H1 (cell line): ENCODE measurements at regions not wholly inside any gene's neighbourhood (a gene's known extent, or its start where the extent isn't known, plus 50 kb on each side); places are given as distances from the start of the nearest gene placed in this dataset.

Experiments used
- CTCF ChIA-PET: fragments of 300-600 bp; sonication (Branson Sonifier 250); formaldehyde crosslinking; loops from one replicate; lab custom pipeline; 2021; ENCODE audit not compliant: partially characterized antibody; lab: Charles Lee
- POLR2A ChIA-PET: fragments of 300-600 bp; sonication (Branson Sonifier 250); formaldehyde crosslinking; loops from one replicate; lab custom pipeline; 2021; ENCODE audit warnings: inconsistent platforms; ENCODE audit not compliant: partially characterized antibody; lab: Charles Lee
- DNase-seq, 2 experiments: peaks; one replicate each; pipeline versions ENCODE4 v3.0.0 to v3.0.0-alpha.2; 2010 to 2022; ENCODE audit warnings: low spot score in 2 of 2, low read depth in 1 of 2, mixed read lengths in 1 of 2
- FAIRE-seq: peaks from 2 replicates; lab custom pipeline; 2011; peaks lifted over from hg19 to GRCh38; lab: Jason Lieb, UNC
- H2AFZ ChIP-seq: 2 replicates; pipeline ENCODE4 v1.8.1; 2012; ENCODE audit warnings: low read length, inconsistent platforms
- H2AK5ac ChIP-seq: 2 replicates; pipeline ENCODE4 v1.6.1; 2013; ENCODE audit warnings: low read depth, low read length
- H2BK120ac ChIP-seq: replicated peaks from 2 replicates; pipeline ENCODE3; 2013; ENCODE audit warnings: low read depth, low read length, inconsistent platforms
- H2BK12ac ChIP-seq: 2 replicates; pipeline ENCODE4 v1.6.1; 2013; ENCODE audit warnings: low read depth, low read length
- H2BK15ac ChIP-seq: 2 replicates; pipeline ENCODE4 v1.6.1; 2013; ENCODE audit warnings: low read length
- H2BK20ac ChIP-seq: 2 replicates; pipeline ENCODE4 v1.6.1; 2013; ENCODE audit warnings: low read length
- H2BK5ac ChIP-seq: 2 replicates; pipeline ENCODE4 v1.6.1; 2013; ENCODE audit warnings: low read depth, low read length
- H3K14ac ChIP-seq: 2 replicates; pipeline ENCODE4 v1.6.1; 2013; ENCODE audit warnings: inconsistent platforms; ENCODE audit not compliant: insufficient read length
- H3K18ac ChIP-seq: 2 replicates; pipeline ENCODE4 v1.6.1; 2013; ENCODE audit warnings: low read length; ENCODE audit errors: extremely low read depth
- H3K23ac ChIP-seq: 2 replicates; pipeline ENCODE4 v1.6.1; 2013; ENCODE audit warnings: inconsistent platforms; ENCODE audit not compliant: insufficient read length
- H3K23me2 ChIP-seq: 2 replicates; pipeline ENCODE4 v1.6.1; 2013; ENCODE audit warnings: low read depth, low read length
- H3K27ac ChIP-seq: 2 replicates; pipeline ENCODE4 v1.6.1; 2011; ENCODE audit warnings: low read depth, low read length, inconsistent platforms
- H3K27me3 ChIP-seq, 4 experiments: replicated peaks in 1 of 4; 1 replicate in 1 of 4; 2 replicates in 3 of 4; pipeline versions ENCODE4 v1.6.1 to v1.8.1; 2011 to 2013; ENCODE audit warnings: low read length in 3 of 4, mild to moderate bottlenecking in 3 of 4, inconsistent platforms in 2 of 4, mixed read lengths in 2 of 4, moderate library complexity in 1 of 4; ENCODE audit not compliant: control insufficient read depth in 3 of 4, insufficient read depth in 3 of 4; ENCODE audit errors: extremely low read depth in 1 of 4
- H3K36me3 ChIP-seq, 4 experiments: 2 replicates each; pipeline versions ENCODE4 v1.6.1 to v1.8.1; 2011 to 2013; ENCODE audit warnings: mild to moderate bottlenecking in 4 of 4, low read length in 3 of 4, moderate library complexity in 2 of 4, control low read depth in 1 of 4, inconsistent platforms in 1 of 4; ENCODE audit not compliant: insufficient read depth in 4 of 4, control insufficient read depth in 2 of 4
- H3K4ac ChIP-seq: replicated peaks from 2 replicates; pipeline ENCODE3; 2013; ENCODE audit warnings: low read length, low read depth, mixed read lengths, inconsistent platforms; ENCODE audit not compliant: insufficient read length
- H3K4me1 ChIP-seq, 4 experiments: replicated peaks in 1 of 4; 1 replicate in 1 of 4; 2 replicates in 3 of 4; pipeline versions ENCODE4 v1.6.1 to v1.8.1; 2011 to 2013; ENCODE audit warnings: low read length in 3 of 4, inconsistent platforms in 2 of 4, mixed read lengths in 1 of 4; ENCODE audit not compliant: insufficient read depth in 4 of 4, control insufficient read depth in 3 of 4
- H3K4me2 ChIP-seq, 2 experiments: 2 replicates each; pipeline versions ENCODE4 v1.6.1 to v1.8.1; 2011 to 2013; ENCODE audit warnings: low read depth in 2 of 2, low read length in 2 of 2, control low read depth in 1 of 2, inconsistent platforms in 1 of 2, mild to moderate bottlenecking in 1 of 2; ENCODE audit not compliant: insufficient read depth in 1 of 2
- H3K4me3 ChIP-seq, 4 experiments: fragments of 200-600, 300-600 bp in 1 of 4; sonication (generic), shearing (Covaris generic), sonication (Bioruptor Twin) in 1 of 4; 2 replicates each; pipeline versions ENCODE4 v1.5.1 to v1.8.1; 2011 to 2016; ENCODE audit warnings: low read length in 4 of 4, low read depth in 3 of 4, control low read depth in 2 of 4, inconsistent platforms in 2 of 4, mild to moderate bottlenecking in 2 of 4, mixed read lengths in 1 of 4, moderate library complexity in 1 of 4; ENCODE audit not compliant: insufficient read depth in 2 of 4; ENCODE audit errors: extremely low read depth in 1 of 4
- H3K56ac ChIP-seq: replicated peaks from 2 replicates; pipeline ENCODE3; 2013; ENCODE audit warnings: low read depth, mild to moderate bottlenecking, mixed read lengths, low read length, inconsistent platforms; ENCODE audit not compliant: insufficient read length
- H3K79me1 ChIP-seq: 2 replicates; pipeline ENCODE4 v1.6.1; 2013; ENCODE audit warnings: low read depth, low read length, control low read depth
- H3K79me2 ChIP-seq, 2 experiments: 2 replicates each; pipeline versions ENCODE4 v1.6.1 to v1.8.1; 2012 to 2013; ENCODE audit warnings: low read length in 2 of 2, mild to moderate bottlenecking in 2 of 2, inconsistent platforms in 1 of 2; ENCODE audit not compliant: insufficient read depth in 2 of 2, control insufficient read depth in 1 of 2
- H3K9ac ChIP-seq, 4 experiments: replicated peaks in 1 of 4; 1 replicate in 1 of 4; 2 replicates in 3 of 4; pipeline versions ENCODE4 v1.6.1 to v1.8.1; 2011 to 2013; ENCODE audit warnings: low read depth in 3 of 4, low read length in 3 of 4, control low read depth in 2 of 4, mild to moderate bottlenecking in 2 of 4, moderate library complexity in 2 of 4, inconsistent platforms in 1 of 4; ENCODE audit errors: extremely low read depth in 1 of 4
- H3K9me3 ChIP-seq, 2 experiments: 2 replicates each; pipeline versions ENCODE4 v1.6.1 to v1.8.1; 2012 to 2013; ENCODE audit warnings: mild to moderate bottlenecking in 2 of 2, moderate library complexity in 2 of 2, control low read depth in 1 of 2, inconsistent platforms in 1 of 2, low read depth in 1 of 2, low read length in 1 of 2, mixed read lengths in 1 of 2; ENCODE audit not compliant: insufficient read depth in 2 of 2
- H4K20me1 ChIP-seq, 2 experiments: replicated peaks in 1 of 2; 2 replicates each; pipeline versions ENCODE3 to v1.8.1; 2011 to 2013; ENCODE audit warnings: inconsistent platforms in 2 of 2, low read length in 2 of 2, mild to moderate bottlenecking in 1 of 2; ENCODE audit not compliant: insufficient read depth in 2 of 2, control insufficient read depth in 1 of 2
- H4K5ac ChIP-seq: 2 replicates; pipeline ENCODE4 v1.6.1; 2013; ENCODE audit warnings: low read length, low read depth, mixed read lengths, inconsistent platforms; ENCODE audit not compliant: insufficient read length
- H4K8ac ChIP-seq: 2 replicates; pipeline ENCODE4 v1.8.0; 2013; ENCODE audit warnings: mild to moderate bottlenecking, moderate library complexity, low read length, inconsistent platforms; ENCODE audit not compliant: insufficient read depth; ENCODE audit errors: extremely low read depth
- H4K91ac ChIP-seq: replicated peaks from 2 replicates; pipeline ENCODE3; 2013; ENCODE audit warnings: low read length, mixed read lengths, inconsistent platforms; ENCODE audit not compliant: insufficient read length
- BACH1 ChIP-seq: IDR thresholded peaks from 2 replicates; pipeline ENCODE4 v1.6.1; 2012; ENCODE audit warnings: low read length, improper control_type of control experiment
- CBX5 ChIP-seq: fragments of 300-800, 300-1000 bp; sonication (generic); IDR thresholded peaks from 2 replicates; pipeline ENCODE4 v1.7.1; 2016; ENCODE audit warnings: antibody characterized with exemption, low read length, low read depth
- GABPA ChIP-seq: IDR thresholded peaks from 2 replicates; pipeline ENCODE4 v1.6.1; 2011; ENCODE audit warnings: mild to moderate bottlenecking, low read length, moderate library complexity, borderline replicate concordance; ENCODE audit not compliant: insufficient read depth
- HDAC2 ChIP-seq, 2 experiments: fragments of 300-600 bp in 1 of 2; sonication (generic) in 1 of 2; IDR thresholded peaks; 2 replicates each; pipeline ENCODE4 v1.6.1; 2011 to 2012; ENCODE audit warnings: low read depth in 2 of 2, low read length in 2 of 2, mild to moderate bottlenecking in 2 of 2, moderate library complexity in 2 of 2, borderline replicate concordance in 1 of 2, inconsistent platforms in 1 of 2
- HDAC6 ChIP-seq: IDR thresholded peaks from one replicate; pipeline ENCODE4 v1.7.1; 2012; ENCODE audit warnings: low read depth, mild to moderate bottlenecking, inconsistent platforms, low read length, moderate library complexity
- JUN ChIP-seq: IDR thresholded peaks from 2 replicates; pipeline ENCODE4 v1.6.1; 2011; ENCODE audit warnings: low read depth, mild to moderate bottlenecking, improper control_type of control experiment, low read length
- KDM4A ChIP-seq: IDR thresholded peaks from one replicate; pipeline ENCODE4 v1.7.1; 2012; ENCODE audit warnings: low read depth, mild to moderate bottlenecking, moderate library complexity, low read length, inconsistent platforms; ENCODE audit not compliant: severe bottlenecking
- KDM5A ChIP-seq: fragments of 200-600 bp; IDR thresholded peaks from 2 replicates; pipeline ENCODE4 v1.7.1; 2012; ENCODE audit warnings: mild to moderate bottlenecking, low read length, inconsistent platforms, mixed read lengths
- PHF8 ChIP-seq: fragments of 200-600 bp; sonication (generic); conservative IDR thresholded peaks from 2 replicates; pipeline ENCODE4 v1.7.1; 2012; ENCODE audit warnings: low read depth, mild to moderate bottlenecking, inconsistent platforms, low read length, moderate library complexity
- SIX5 ChIP-seq: IDR thresholded peaks from 2 replicates; pipeline ENCODE4 v1.6.1; 2011; ENCODE audit warnings: mild to moderate bottlenecking, low read depth, low read length
- SP2 ChIP-seq: IDR thresholded peaks from 2 replicates; pipeline ENCODE4 v1.6.1; 2012; ENCODE audit warnings: mild to moderate bottlenecking, low read length, inconsistent platforms
- SP4 ChIP-seq: IDR thresholded peaks from 2 replicates; pipeline ENCODE4 v1.6.1; 2012; ENCODE audit warnings: low read length, inconsistent platforms
- SRF ChIP-seq: IDR thresholded peaks from 2 replicates; pipeline ENCODE4 v1.6.1; 2011; ENCODE audit warnings: mild to moderate bottlenecking, low read depth, low read length, moderate library complexity
- YY1 ChIP-seq: IDR thresholded peaks from 2 replicates; pipeline ENCODE4 v1.6.1; 2011; ENCODE audit warnings: low read depth, mild to moderate bottlenecking, low read length
- ZNF274 ChIP-seq: IDR thresholded peaks from 2 replicates; pipeline ENCODE4 v1.7.0; 2012; ENCODE audit warnings: low read length, borderline replicate concordance; ENCODE audit errors: extremely low read depth
- WGBS, 2 experiments: shearing (Covaris generic) in 1 of 2; methylation state at CpG; one replicate each; pipeline versions ENCODE4 v1.1.6 to v1.1.7; 2013 to 2015; ENCODE audit warnings: low lambda C conversion rate in 2 of 2, mixed read lengths in 2 of 2, inconsistent platforms in 1 of 2, low coverage in 1 of 2, missing lambda C conversion rate in 1 of 2; ENCODE audit not compliant: insufficient replicate concordance in 2 of 2, insufficient coverage in 1 of 2, insufficient read length in 1 of 2; ENCODE audit errors: extremely low coverage in 1 of 2, missing lambda C conversion rate in 1 of 2; 5-methylcytosine and 5-hydroxymethylcytosine counted together

- H3K9me3 ChIP-seq: no peaks in the 10 kb centered on the region
- H4K20me1 ChIP-seq: no peaks in the 10 kb centered on the region
- H3K27ac ChIP-seq: no peak overlapping the region
- peaks cover 0 to 3% (median 0%) of the 10 kb centered on the region in 4 experiments; a peak in 3 of 7 replicates for H3K4me1 ChIP-seq
- H3K9ac ChIP-seq: no peak overlapping the region
- no peaks in the 10 kb centered on the region for H3K36me3 ChIP-seq
- H3K27me3 ChIP-seq: no peaks in the 10 kb centered on the region
- no peak overlapping the region for H4K8ac ChIP-seq
- POLR2A ChIA-PET: interaction anchor here (1.2 kb wide), 1 partner anchor 8 kb away, joined by 3 read pairs; no protein-coding TSS in a partner anchor
- no peaks in the 10 kb centered on the region; the same call in 1 of the 2 replicates for H3K79me1 ChIP-seq
- H4K5ac ChIP-seq: no peak overlapping the region
- H3K56ac ChIP-seq: no peak overlapping the region
- H2AFZ ChIP-seq: no peak overlapping the region
- TF ChIP-seq CBX5 (no peak), JUN (no peak), SP2 (no peak), GABPA (no peak), KDM5A (no peak), YY1 (no peak), SRF (no peak), PHF8 (no peak), HDAC2 (IDR thresholded peaks at IDR 0.05; ENCODE audit: borderline replicate concordance in 1 of 2, low read depth in 2 of 2, low read length in 2 of 2) (no peak), HDAC6 (no peak), KDM4A (no peak), SP4 (no peak), ZNF274 (no peak), BACH1 (no peak), SIX5 (no peak)
- H3K4me2 ChIP-seq: no peak overlapping the region
- WGBS, 2 experiments: 89% methylated on average over 7 of the region's 7 CpGs; no CpG with 5 or more reads in 1 of the 2 experiments
- no peak overlapping the region for H2BK12ac ChIP-seq
- no peak overlapping the region for H3K14ac ChIP-seq
- no peak overlapping the region for H2AK5ac ChIP-seq
- DNase-seq (no peak), FAIRE-seq (no peak)
- H2BK5ac ChIP-seq: no peak overlapping the region
- no peak overlapping the region for H2BK20ac ChIP-seq
- H3K4me3 ChIP-seq: no peak overlapping the region
- H4K91ac ChIP-seq: no peak overlapping the region
- H3K79me2 ChIP-seq: no peaks in the 10 kb centered on the region
- CTCF ChIA-PET: no interaction called here
- no peak overlapping the region for H3K4ac ChIP-seq
- H3K23ac ChIP-seq: no peak overlapping the region
- H2BK120ac ChIP-seq: no peak overlapping the region
- H2BK15ac ChIP-seq: no peak overlapping the region
- H3K18ac ChIP-seq: no peak overlapping the region
- H3K23me2 ChIP-seq: no peaks in the 10 kb centered on the region; the same call in 1 of the 2 replicates
These were observed 75.1 kb upstream of the AFDN start for GRCh38 chr6:167751579-167752115.
